ENCODE measurements at regions not wholly inside any gene's neighbourhood (a gene's known extent, or its start where the extent isn't known, plus 50 kb on each side); places are given as distances from the start of the nearest gene placed in this dataset.
"Not testable (repeated sequence)": the region's sequence is repeated elsewhere in the genome, so short reads cannot be mapped to it uniquely, and the experiment has no call there.

DNA sequence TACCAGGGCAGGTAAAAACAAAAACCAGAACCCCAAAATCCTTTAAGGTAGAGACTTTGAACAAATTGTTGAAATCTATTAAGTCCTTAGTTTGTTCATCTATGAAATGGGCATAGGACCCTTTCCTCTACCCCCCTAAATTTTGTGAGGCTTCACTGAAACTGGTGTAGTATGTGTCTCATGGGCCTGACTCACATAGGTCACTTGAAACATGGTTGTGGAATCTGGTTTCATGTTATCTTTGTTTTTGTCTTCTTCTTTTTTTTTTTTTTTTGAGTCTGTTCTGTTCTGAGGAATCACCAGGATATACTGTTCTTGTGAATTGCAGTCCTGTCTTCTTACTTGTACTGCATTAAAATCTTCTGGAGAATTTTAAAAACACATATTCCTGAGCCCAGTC, 202.2 kb downstream of the KTN1 start:
- H3K4me3 ChIP-seq (ENCODE audit: control insufficient read depth, low read depth, low read length) = no peak overlapping the region
- DNase-seq (ENCODE audit: low read depth) = no peak
- TF ChIP-seq CTCF (IDR thresholded peaks at IDR 0.05; ENCODE audit: control insufficient read depth, insufficient read depth, low read depth, low read length, missing control alignments) = no peak

DNA sequence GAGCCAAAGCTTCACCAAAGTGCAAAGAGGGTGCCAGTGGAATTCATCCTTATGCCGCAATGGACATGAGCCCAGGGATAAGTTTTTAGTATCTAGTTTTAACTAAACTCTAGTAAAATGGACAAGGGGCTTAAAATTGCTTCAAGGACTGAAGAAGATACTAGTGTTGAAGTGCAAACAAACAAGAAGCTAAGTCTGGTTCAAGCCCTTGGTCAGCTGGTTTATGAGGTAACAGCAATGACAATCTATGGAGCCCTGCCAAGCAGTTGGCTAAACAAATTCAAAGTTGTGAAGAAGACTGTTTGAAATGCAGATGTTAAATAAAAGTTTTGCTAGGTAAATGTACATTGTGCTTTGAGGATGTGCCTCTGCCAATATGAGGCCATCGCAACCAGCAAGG, 209.4 kb downstream of the KTN1 start:
- no peak for TF ChIP-seq CTCF (IDR thresholded peaks at IDR 0.05; ENCODE audit: control insufficient read depth, insufficient read depth, low read depth, low read length, missing control alignments)
- H3K4me3 ChIP-seq (ENCODE audit: control insufficient read depth, low read depth, low read length) = no peak overlapping the region
- no peak for DNase-seq (ENCODE audit: low read depth)

GRCh38 chr14:55794655-55795595, 214.9 kb downstream of the KTN1 start:
- H3K4me3 ChIP-seq (ENCODE audit: control insufficient read depth, low read depth, low read length) = no peak overlapping the region
- TF ChIP-seq CTCF (IDR thresholded peaks at IDR 0.05; ENCODE audit: control insufficient read depth, insufficient read depth, low read depth, low read length, missing control alignments) = no peak
- no peak for DNase-seq (ENCODE audit: low read depth)

GRCh38 chr14:55796513-55796912, 216.5 kb downstream of the KTN1 start:
- DNase-seq (ENCODE audit: low read depth); H3K4me3 ChIP-seq (ENCODE audit: control insufficient read depth, low read depth, low read length): not testable (repeated sequence)

- no peak for TF ChIP-seq CTCF (IDR thresholded peaks at IDR 0.05; ENCODE audit: control insufficient read depth, insufficient read depth, low read depth, low read length, missing control alignments)
- no peak for DNase-seq (ENCODE audit: low read depth)
- no peak overlapping the region for H3K4me3 ChIP-seq (ENCODE audit: control insufficient read depth, low read depth, low read length)
These were observed 218.4 kb downstream of the KTN1 start for GRCh38 chr14:55798406-55798805.

- TF ChIP-seq CTCF (IDR thresholded peaks at IDR 0.05; ENCODE audit: control insufficient read depth, insufficient read depth, low read depth, low read length, missing control alignments) = no peak
- H3K4me3 ChIP-seq (ENCODE audit: control insufficient read depth, low read depth, low read length) = no peak overlapping the region
- DNase-seq (ENCODE audit: low read depth) = no peak
These were observed 219.6 kb downstream of the KTN1 start for GRCh38 chr14:55799508-55800095.

GRCh38 chr14:55800156-55800785, 220.3 kb downstream of the KTN1 start:
- no peak for TF ChIP-seq CTCF (IDR thresholded peaks at IDR 0.05; ENCODE audit: control insufficient read depth, insufficient read depth, low read depth, low read length, missing control alignments)
- no peak for DNase-seq (ENCODE audit: low read depth)
- H3K4me3 ChIP-seq (ENCODE audit: control insufficient read depth, low read depth, low read length) = no peak overlapping the region

Measured in AG09309 (cell line).